ENCODE measurements at regions not wholly inside any gene's neighbourhood (a gene's known extent, or its start where the extent isn't known, plus 50 kb on each side); places are given as distances from the start of the nearest gene placed in this dataset.
A peak's percentile ranks its signal among the peaks of the same experiment; 100 is the strongest.
"Not testable (repeated sequence)": the region's sequence is repeated elsewhere in the genome, so short reads cannot be mapped to it uniquely, and the experiment has no call there.

DNA sequence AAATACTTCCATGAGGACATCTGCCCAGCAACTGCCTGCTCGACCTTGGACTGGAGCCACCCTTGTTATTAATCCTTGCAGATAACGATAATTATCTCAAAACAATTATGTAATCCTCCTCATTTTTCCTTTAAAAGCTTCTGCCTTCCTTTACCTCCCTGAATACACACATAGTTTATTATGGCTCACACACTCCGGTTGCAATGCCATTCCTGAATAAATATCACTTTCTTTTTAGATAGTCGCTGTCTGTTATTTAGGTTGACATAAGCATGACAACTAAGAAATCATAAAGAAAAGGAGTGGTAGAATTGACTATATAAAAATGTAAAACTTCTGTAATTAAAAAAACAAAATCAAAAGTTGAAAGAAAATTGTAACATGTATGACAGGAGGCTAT lies 64.8 kb downstream of the B4GALT7 start:
- intact Hi-C loops (cut with DNase I); ATAC-seq; DNase-seq: not testable (repeated sequence)

DNA sequence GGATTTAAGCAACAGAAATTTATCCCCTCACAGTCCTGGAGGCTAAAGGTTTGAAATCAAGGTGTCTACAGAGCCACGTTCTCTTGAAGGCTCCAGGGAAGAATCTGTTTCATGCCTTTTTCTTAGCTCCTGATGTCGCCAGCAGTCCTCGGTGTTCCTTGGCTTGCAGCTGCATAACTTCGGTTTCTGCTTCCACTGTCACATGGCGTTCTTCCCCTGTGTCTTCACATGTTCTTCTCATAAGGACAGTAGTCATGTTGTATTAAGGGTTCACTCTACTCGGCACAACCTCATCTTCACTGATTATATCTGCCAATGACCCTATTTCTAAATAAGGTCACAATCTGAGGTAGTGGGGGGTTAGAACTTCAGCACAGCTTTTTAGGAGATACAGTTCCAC lies 65.2 kb downstream of the B4GALT7 start:
- ATAC-seq; intact Hi-C loops (cut with DNase I); DNase-seq: not testable (repeated sequence)

- intact Hi-C loops (cut with DNase I); DNase-seq; ATAC-seq: not testable (repeated sequence)
Measured at GRCh38 chr5:177665960-177666359, 66.0 kb downstream of the B4GALT7 start.

DNA sequence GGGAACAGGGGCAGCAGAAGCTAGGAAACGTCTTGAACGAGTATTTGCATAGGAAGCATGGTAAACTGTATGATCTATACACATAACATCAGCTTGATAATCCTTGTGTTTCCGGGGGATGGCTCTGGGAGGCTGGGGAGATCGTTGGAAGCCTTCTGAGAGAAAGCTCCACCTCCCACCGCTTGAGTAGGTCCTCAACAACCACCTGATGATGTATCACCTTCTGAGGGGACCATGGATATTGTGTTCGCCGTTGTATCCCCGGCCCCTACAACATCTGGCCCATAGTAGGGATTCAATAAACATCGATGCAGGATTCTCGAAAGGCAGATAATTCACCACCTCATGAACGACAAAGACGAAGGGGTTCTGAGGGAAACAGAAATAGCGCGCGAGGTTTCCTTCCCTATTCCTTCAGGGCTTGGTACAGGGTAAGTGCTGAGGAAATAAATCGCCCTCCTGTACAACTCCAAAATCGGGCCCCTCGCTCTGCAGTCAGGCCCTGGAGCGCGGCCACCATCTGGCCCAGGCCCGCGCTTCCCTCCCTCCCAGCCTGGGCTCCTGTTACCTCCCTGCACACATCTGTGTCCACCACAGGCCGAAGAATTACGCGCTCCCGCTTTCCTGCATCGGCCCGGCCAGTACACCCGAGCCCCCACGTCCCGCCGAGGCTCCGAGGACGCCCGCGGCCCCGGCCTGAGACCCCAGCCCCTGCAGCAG lies 71.3 kb downstream of the B4GALT7 start:
- ATAC-seq, result peak; percentile 75 to 84
- intact Hi-C loops (cut with DNase I); DNase-seq: not testable (repeated sequence)

DNA sequence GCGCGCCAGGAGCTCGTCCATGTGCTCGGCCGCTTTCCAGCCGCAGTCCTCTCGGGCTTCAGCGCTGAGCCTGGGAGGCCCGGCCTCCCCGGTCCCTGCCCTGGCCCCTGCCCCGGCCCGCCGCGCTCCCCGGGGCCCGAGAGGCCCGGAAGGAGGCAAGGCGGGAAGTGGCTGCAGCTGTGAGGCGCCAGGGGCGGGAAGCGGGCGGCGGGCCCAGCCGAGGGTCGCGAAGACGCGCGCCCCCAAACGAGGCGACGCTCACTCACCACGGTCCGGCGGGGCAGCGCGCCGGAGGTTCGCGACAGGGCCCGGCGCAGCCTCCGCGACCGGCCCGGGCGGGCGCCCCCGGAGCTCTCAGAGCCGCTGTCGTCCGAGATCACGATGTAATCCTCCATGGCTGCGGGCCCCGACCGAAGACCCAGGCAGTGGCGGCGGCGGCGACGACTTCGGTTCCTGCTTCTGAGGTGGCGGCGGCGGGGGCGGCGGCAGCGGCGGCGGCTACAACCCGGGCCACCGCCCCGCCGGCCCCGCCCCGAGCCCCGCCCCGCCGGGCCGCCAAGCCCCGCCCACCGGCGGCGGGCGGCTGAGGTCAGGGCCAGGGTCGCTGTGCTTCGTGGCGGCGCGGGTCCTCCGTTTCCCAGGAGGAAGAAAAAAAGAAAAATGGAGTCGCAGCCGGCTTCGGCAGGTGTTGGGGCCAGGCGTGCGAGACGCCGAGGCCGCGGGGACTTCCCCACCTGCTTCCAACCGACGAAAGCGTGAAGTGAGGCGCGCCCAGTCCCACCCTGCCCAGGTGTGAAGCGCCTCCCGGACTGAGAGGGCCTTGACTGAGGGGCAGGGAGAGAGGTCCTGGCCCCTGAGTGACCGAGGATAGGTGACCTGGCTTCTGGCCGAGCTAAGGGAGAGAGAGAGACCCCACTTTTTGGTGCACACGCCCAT lies 72.1 kb downstream of the B4GALT7 start:
- peak; percentile 92 to 94 for ATAC-seq
- DNase-seq, result peak; percentile 77
- intact Hi-C loops (cut with DNase I), result not testable (repeated sequence)
